PFSK-1 (cell line): ENCODE measurements at regions not wholly inside any gene's neighbourhood (a gene's known extent, or its start where the extent isn't known, plus 50 kb on each side); places are given as distances from the start of the nearest gene placed in this dataset.

ENCODE experiments used
- FOXP2 ChIP-seq: optimal IDR thresholded peaks from 2 replicates; pipeline ENCODE3; 2011; ENCODE audit warnings: borderline replicate concordance, control low read depth, inconsistent platforms; ENCODE audit not compliant: insufficient read depth; ENCODE audit errors: extremely low read length, extremely low read depth
- POLR2AphosphoS5 ChIP-seq: IDR thresholded peaks from 2 replicates; pipeline ENCODE4 v1.6.1; 2012; ENCODE audit warnings: low read depth, mild to moderate bottlenecking, control low read depth, low read length, moderate library complexity
- REST ChIP-seq, 2 experiments: IDR thresholded peaks; 2 replicates each; pipeline versions ENCODE4 v1.6.1 to v1.8.0; 2011 to 2012; ENCODE audit warnings: low read depth in 2 of 2, low read length in 2 of 2, control low read depth in 1 of 2, inconsistent platforms in 1 of 2, mild to moderate bottlenecking in 1 of 2, moderate library complexity in 1 of 2; ENCODE audit not compliant: insufficient read depth in 1 of 2
- SIN3A ChIP-seq: IDR thresholded peaks from 2 replicates; pipeline ENCODE4 v1.6.1; 2012; ENCODE audit warnings: mild to moderate bottlenecking, low read length, moderate library complexity, borderline replicate concordance; ENCODE audit not compliant: insufficient read depth
- TAF1 ChIP-seq: IDR thresholded peaks from 2 replicates; pipeline ENCODE4 v1.6.1; 2012; ENCODE audit warnings: low read length, control low read depth, borderline replicate concordance; ENCODE audit not compliant: insufficient read depth

GRCh38 chr4:163955288-163955687, 460.8 kb downstream of the TMA16 start:
- no peak for TF ChIP-seq TAF1
- TF ChIP-seq FOXP2: no peak
- TF ChIP-seq REST (IDR thresholded peaks at IDR 0.05; ENCODE audit: insufficient read depth in 1 of 2, low read depth in 2 of 2, low read length in 2 of 2): no peak
- no peak for TF ChIP-seq POLR2AphosphoS5
- no peak for TF ChIP-seq SIN3A

- TF ChIP-seq POLR2AphosphoS5 (no peak), SIN3A (no peak), TAF1 (no peak), FOXP2 (no peak), REST (IDR thresholded peaks at IDR 0.05; ENCODE audit: insufficient read depth in 1 of 2, low read depth in 2 of 2, low read length in 2 of 2) (no peak)
These were observed 464.3 kb downstream of the TMA16 start for GRCh38 chr4:163958751-163959150.

- no peak for TF ChIP-seq POLR2AphosphoS5
- no peak for TF ChIP-seq TAF1
- no peak for TF ChIP-seq FOXP2
- TF ChIP-seq REST (IDR thresholded peaks at IDR 0.05; ENCODE audit: insufficient read depth in 1 of 2, low read depth in 2 of 2, low read length in 2 of 2): no peak
- no peak for TF ChIP-seq SIN3A
These were observed 465.4 kb downstream of the TMA16 start for GRCh38 chr4:163959932-163960331.

GRCh38 chr4:163966612-163967011, 472.1 kb downstream of the TMA16 start:
- no peak for TF ChIP-seq FOXP2
- TF ChIP-seq REST (IDR thresholded peaks at IDR 0.05; ENCODE audit: insufficient read depth in 1 of 2, low read depth in 2 of 2, low read length in 2 of 2): no peak
- no peak for TF ChIP-seq TAF1
- TF ChIP-seq SIN3A: no peak
- no peak for TF ChIP-seq POLR2AphosphoS5

GRCh38 chr4:163967263-163967662, 472.8 kb downstream of the TMA16 start:
- TF ChIP-seq REST (IDR thresholded peaks at IDR 0.05; ENCODE audit: insufficient read depth in 1 of 2, low read depth in 2 of 2, low read length in 2 of 2): no peak
- no peak for TF ChIP-seq POLR2AphosphoS5
- no peak for TF ChIP-seq FOXP2
- TF ChIP-seq TAF1: no peak
- no peak for TF ChIP-seq SIN3A
